Astrocyte of the hippocampus (primary cell): ENCODE measurements at regions not wholly inside any gene's neighbourhood (a gene's known extent, or its start where the extent isn't known, plus 50 kb on each side); places are given as distances from the start of the nearest gene placed in this dataset.
A peak's percentile ranks its signal among the peaks of the same experiment; 100 is the strongest.

Source experiments
- DNase-seq: peaks from one replicate; pipeline ENCODE4 v3.0.0; 2011; ENCODE audit warnings: low read depth, low spot score

DNA sequence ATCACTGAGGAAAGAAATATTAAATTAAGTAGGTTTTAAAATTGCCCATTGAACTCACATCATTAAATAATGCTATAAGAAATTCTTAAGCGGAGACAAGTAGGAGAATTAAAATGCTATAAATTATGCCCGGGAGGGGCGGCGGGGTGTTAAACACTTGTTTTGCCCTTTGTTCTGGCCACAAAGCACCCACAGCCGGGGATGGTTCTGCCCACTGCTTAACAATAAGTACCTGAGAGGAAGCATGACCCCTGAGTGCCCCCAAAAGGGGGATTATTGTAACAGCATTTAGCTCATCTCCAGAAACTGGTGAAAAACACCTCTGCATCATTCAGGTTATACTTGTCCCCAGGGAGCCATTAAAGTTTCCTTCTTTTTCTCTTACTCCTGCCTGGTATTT lies 332.7 kb upstream of the POU3F3 start:
- peak; percentile 6 for DNase-seq

DNA sequence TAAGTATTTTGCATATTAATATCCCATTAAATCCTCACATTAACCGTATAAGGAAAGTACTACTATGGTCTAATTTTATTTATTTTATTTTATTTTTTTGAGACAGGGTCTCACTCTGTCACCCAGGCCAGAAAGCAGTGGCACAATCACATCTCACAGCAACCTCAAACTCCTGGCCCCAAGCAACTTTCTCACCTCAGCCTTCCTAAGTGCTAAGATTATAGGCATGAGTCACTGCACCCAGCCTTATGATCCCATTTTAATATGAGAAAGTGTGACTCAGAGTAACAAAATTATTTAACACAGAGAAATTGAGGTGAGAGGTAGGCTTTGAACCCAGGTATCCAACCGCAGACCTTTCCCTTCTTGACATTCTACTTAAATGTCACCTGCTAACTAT lies 330.0 kb upstream of the POU3F3 start:
- no peak for DNase-seq

DNA sequence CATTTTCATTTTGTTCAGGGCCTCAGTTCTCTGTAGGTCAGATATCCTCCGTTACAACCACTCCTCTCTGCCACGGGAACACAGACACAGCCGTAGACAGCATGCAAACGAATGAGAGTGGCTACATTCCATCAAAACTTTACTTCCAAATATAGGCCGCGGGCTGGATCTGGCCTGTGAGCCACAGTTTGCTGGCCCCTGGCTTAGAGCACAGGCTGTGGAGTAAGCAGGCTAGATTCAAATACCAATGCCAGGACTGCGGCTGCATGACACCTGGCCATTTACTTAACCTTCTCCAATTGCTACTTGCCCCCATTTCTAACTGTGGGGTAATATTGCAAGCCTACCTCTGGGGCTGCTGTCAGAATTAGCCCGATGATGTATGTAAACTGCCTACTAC lies 325.8 kb upstream of the POU3F3 start:
- DNase-seq = no peak

DNA sequence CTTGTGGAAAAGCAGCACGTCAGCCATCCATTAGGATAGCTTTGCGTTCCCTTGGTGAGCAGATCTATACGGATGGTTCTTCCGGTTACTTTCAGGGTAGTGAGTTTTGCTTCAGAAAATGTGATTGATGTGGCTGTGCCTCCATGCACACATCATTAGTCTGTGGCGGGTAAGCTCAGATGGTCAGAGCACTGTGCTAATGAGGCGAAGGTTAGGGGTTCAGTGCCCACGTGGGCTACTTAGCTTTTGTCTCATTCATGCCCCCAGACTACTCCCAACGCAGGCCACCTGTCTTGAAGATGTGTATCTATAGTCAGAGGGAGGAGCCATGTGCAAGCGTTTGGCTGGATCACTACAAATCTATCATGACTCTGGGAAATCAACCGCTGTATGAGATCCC lies 322.8 kb upstream of the POU3F3 start:
- no peak for DNase-seq

DNA sequence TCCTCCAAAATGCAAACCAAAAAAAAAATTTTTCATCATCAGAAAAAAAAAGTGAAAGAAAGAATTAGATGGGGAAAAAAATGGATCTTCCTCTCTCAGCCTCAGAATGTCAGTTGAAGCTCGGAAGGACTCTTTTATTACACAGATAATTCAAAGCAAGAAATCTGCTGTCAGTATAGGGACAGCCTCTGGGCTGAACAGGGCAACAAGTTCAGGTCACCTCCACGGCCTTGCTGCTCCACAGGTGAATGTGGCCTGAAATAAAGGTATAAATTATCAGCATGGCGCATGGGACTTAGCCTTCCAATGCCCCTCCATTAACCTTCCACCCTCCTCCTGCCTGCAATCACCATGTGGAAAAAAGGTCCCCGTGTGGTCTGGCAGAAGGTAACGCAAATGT lies 316.8 kb upstream of the POU3F3 start:
- no peak for DNase-seq

DNA sequence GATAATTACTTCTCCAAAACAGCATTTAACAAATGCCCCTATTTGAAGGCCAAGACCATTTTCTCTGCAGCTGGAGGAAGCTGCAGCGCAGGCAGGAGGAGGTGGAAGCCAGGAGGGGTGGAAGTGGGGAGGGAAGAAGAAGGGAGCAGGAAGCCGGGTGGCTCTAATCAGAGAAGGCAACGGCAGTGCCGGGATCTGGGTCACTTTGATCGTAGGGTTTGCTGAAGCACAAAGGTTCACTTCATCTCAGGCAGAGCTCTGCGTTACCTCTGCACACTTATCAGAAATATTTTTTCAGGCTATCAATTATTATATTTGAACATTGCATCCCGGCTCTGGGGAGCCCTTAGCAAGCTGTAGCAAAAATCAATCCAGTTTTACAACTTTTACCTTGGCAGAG lies 315.8 kb upstream of the POU3F3 start:
- DNase-seq = no peak

DNA sequence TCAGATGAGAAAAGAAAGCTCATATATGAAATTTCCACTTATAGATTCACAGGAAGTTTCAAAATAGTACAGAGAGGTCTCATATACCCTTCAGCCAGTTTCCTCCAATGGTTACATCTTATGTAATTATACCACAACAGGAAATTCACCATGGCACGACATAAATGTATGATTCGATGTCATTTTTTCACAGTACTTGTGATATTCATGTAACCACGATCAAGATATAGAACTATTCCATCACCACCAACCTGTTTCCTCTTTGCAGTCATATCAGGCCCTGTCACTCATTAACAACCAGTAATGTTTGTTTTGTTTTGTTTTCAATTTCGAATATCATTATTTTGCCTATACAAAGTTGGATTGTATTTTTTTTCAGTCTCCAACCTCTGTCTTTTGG lies 314.3 kb upstream of the POU3F3 start:
- no peak for DNase-seq

DNA sequence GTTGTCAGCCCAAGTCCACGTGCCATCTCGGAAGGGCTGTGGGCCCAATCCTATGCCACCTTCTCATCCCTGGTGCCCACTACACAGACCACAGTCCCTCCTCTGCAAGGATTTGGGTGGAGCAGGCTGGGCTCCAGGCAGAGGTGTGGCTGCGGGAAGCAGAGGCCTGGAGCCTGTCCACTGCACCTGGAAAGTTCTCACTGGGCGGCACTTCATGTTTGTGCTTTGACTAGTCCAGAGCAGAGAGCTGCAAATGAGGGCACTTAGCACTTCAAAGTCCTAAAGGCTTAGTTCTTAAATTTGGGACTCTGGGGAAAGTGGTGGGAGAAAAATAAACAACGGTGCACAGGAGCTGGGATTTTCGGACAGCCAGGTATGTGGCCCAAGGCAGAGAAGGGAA lies 308.9 kb upstream of the POU3F3 start:
- no peak for DNase-seq

DNA sequence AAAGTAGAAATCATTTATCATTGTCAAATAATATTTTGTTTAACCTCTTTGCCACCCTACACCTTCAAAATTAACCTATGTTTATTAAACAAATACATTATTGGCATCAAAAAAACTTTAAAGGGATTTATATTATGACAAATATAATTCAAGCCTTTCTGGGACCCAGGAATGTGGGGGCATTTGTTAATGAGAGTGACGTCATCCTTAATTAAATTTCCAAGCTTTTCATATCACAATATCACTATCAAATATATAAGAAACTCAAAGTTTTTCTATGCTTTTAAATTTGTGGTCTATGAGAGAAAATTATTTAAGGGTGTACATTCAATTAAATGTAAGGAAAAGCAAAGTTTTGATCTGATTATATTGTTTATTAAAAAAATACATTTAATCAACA lies 307.4 kb upstream of the POU3F3 start:
- no peak for DNase-seq

DNA sequence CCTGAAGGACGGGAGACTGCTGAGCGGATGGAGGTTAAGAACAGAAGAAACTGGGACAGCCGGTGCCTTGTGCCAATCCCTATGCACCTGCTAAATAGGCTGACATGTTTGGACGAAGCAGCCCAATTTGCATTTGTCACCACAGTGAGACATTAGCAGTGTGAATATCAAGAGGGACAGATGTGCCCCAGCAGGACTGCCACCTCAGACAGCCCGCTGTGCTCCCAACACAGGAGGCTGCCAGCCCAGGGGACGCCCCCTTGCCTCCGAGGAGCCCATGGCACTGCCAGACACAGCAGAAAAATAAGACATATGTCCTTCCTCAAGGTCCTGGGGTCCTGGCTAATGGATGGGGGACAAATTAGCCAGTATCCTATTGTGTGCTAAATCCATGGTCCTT lies 306.7 kb upstream of the POU3F3 start:
- no peak for DNase-seq

DNA sequence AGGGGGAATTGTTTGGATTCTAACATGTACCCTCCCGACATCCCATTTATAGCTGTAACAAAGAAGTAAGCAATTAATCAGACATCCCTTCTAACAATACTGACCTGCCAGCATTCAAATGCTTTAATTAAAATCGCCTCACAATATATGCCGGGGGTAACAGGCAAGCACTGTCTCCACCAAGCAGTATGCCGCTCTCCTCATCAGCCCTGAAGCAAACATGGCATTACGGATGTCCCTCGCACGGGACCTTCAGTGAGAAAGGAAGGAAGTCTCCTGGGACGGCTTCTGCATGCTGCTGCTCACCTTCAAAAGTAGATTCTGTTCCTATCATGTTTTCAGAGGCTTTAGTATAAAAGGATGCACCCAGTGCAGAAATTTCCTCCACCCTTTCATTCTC lies 292.7 kb upstream of the POU3F3 start:
- DNase-seq = no peak

DNA sequence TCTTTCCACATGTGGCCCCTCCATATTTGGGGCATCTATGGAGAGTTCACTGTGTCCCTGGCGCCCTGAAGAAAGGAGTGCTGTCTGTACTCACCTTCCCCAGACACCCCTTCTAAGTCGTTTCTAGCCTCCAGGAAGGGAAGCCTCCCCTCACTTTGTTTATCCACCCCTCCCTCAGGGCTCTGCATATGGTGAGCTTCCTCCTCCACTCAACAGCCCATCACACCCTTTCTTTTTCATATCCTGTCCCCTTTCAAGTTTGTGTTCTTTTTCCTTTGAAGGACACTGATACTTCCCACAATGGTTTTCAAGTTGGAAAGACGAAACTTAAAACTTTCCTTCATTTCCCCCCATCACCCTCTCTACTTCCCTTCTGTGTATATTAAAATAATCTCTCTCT lies 291.4 kb upstream of the POU3F3 start:
- DNase-seq = no peak

DNA sequence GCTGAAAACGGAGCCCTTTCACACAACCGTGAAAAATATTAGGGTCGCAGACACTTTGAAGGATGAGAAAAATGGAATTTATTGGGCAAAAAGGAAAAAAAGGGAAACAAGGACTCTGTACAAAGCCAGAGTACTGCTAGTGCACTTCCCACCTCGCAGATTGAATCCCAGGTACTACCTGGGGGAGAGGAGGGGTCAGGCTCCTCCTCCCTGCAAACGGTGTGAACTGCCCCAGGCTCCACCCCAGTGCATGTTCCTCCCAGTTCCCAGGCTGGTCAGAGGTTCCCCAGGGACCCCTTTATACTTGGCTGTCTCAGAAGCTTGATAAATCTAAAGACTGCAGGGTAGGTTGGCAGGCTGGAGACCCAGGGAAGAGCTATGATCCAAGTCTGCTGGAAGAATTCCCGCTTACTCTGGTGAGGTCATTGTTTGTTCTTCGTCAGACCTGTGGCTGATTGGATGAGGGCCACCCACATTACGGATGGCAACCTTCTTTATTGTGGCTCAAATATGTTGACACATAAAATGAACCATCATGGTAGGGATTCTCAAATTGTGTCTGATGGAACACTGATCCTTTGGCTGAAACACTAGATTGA lies 290.4 kb upstream of the POU3F3 start:
- peak; percentile 72 for DNase-seq

DNA sequence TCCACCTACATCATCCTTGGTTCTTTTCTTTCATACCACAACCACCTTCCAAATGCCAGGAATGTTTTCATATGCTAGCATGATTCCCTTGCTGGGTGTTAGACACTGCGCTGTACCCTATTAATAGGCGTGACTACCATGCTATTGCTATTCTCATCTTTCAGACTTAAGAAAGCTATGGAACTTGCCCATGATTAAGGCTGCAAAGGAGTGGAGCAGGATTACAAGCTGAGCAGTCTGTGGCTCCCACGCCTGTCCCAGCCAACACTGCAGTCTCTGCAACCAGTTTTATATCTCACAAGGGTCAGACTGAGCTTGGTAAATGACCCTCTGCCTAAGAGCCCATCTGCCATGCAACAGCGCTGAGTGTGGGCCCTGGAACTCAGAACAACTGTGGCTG lies 285.7 kb upstream of the POU3F3 start:
- DNase-seq = no peak

DNA sequence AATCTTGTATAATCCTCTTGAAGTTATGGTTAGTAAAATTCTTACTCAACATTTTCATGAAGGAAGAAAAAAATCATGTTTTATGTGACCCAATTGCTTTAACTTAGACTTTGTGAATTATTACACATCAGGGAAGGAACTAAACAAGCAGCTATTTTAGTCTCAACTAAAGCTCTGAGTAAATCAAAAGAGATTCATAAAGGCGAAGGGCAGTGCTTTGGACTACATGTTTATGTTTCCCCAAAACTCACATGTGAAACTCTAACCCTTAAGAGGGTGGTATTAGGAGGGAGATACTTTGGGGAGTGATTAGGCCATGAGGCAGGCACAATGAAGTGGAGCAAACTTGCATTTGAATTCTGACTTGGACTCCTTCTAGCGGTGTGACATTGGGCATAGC lies 283.7 kb upstream of the POU3F3 start:
- DNase-seq = no peak

DNA sequence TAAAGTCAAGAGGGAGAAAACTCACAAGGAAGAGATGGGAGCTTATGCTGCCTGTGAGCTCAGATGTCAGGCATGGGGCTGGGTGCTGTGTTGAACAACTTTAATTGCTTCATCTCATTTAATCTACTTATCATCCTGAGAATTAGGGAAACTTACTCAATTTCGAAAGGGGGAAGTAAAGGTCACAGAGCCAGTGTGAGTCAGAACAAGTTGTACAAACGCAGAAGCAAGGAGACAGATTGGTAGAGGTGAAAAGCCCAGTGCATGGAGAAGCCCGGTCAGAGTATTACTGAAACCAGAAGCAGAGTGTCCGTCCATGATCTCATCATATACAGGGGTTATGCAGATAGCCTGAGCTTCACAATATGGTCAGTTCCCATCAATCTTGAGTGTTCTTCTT lies 281.1 kb upstream of the POU3F3 start:
- DNase-seq = no peak

DNA sequence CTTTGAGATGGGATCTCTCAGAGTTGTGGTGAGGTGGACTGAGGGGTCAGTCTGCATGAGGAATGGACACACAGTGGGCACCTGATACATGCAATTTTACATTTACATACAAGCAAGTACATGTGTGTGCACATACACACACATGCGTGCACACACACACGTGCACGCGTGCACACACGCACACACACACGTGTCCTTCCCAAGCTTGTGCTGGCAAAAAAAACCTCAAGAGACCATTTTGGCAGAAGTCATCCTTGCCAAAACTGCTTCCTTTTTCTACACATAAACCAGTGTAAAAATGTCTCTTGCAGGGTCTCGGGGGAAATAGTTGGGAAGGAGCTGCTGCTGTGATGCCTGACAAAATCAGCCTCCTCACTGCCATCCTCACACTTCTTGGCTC lies 279.5 kb upstream of the POU3F3 start:
- no peak for DNase-seq

DNA sequence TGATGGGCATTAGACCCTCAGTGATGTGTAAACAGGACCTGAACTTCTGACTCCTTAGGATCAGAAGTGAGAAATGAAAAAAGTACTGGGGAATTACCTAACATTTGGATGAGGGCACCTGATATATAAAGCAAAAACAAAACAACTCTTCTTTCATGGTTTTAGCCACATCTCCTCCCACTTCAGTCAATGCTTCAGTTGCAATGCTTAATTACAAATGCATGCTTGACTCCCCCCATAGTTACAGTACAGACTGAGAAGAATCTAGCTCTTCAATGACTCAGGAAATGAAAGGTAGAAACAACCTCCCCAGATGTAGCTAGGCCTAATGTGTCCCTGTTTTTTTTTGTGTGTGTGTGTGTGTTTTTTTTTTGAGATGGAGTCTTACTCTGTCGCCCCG lies 276.8 kb upstream of the POU3F3 start:
- DNase-seq = no peak

DNA sequence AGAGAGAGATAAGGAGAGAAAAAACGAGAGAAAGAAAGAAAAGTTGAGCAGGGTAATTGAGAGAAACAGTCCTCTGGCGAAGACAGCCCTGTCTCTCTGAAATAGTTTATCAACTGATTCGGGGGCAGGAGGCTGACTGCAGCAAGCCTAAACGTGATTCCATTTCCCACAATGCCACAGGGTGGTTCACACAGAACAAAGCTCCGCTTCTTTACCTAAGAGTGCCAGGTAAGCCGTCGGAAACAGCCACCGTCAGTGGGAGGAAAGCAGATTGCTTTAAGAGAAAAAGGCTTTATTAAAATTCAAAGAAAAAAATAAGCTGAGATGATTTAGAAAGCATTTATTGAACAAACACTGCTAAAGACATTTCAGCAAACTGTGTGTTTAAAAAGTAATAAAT lies 271.4 kb upstream of the POU3F3 start:
- no peak for DNase-seq

DNA sequence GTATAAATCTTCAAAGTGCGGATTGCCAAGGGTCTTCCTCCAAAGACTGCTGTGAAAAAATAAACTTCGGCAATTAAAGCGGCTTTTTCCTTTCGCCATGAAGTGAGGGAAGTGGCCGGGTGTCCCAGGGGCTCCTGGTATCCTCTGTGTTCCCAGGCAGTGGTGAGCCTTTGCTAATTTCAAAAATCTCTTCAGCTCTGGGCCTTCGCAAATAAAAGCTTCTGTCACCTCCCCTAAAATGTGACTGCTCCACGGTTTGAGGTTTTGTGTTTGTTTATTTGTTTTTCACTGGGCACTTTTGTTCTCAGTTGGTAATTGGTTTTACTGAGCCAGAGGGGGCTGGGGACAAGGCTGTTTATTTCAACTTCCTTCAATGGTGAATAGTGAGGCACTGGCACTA lies 270.1 kb upstream of the POU3F3 start:
- peak; percentile 2 for DNase-seq

DNA sequence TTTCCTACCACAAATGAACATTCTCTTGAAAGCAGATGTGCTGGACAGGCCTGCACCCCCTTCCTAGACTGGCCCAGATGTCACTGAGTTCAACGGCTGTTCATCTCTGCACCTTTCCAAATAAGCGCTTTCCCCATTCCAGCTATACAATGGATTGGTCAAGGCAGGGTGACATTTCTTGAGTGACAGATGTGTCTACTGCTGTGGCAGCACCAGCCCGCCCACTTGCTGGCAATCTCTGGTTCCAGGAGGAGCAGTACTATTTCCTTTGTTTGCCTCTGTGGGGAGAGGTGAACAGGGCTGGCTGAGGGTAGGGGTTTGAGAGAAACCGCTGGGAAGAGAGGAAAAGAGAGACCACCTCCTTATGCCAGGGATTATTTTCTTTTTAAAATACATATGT lies 269.5 kb upstream of the POU3F3 start:
- DNase-seq = no peak

DNA sequence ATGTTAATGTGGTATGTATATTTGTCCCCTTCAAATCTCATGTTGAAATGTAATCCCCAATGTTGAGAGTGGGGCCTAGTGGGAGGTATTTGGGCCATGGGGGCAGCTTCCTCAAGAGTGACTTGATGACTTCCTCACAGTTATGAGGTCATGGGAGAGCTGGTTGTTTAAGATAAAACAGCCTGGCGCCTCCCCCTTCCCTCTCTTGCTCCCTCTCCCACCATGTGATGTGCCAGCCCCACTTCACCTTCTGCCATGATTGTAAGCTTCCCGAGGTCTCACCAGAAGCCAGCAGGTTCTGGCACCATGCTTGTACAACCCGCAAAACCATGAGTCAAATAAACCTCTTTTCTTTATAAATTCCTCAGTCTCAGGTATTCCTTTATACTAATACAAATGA lies 258.3 kb upstream of the POU3F3 start:
- no peak for DNase-seq

DNA sequence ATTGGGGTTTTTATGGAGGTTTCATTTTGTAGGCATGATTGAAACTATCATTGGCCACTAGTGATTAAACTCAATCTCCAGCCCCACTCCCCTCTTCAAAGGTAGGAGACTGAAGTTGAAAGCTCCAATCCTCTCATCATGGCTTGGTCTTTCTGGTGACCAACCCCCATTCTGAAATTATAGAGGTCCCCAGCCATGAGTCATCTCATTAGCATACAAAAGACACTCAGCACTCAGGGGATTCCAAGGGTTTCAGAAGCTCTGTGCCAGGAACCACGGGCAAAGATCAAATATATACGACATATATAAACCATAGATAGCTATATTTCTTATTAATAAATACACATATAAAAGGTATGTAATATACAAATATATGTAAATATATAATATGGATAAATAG lies 256.0 kb upstream of the POU3F3 start:
- peak; percentile 5 for DNase-seq

DNA sequence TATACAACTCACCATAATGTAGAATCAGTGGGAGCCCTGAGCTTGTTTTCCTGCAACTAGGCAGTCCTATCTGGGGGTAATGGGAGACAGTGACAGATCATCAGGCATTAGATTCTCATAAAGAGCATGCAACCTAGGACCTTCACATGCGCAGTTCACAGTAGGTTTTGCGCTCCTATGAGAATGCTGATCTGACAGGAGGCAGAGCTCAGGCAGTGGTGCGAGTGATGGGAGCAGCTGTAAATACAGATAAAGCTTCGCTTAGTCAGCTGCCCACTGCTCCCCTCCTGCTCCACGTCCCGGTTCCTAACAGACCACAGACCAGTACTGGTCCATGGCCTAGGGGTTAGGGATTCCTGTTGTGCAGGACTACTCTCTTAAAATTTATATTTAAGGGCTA lies 255.3 kb upstream of the POU3F3 start:
- no peak for DNase-seq
